Endodermal cell (in vitro differentiated cells): ENCODE measurements at regions not wholly inside any gene's neighbourhood (a gene's known extent, or its start where the extent isn't known, plus 50 kb on each side); places are given as distances from the start of the nearest gene placed in this dataset.

ENCODE experiments used
- DNase-seq: peaks from one replicate; pipeline ENCODE4 v3.0.0-alpha.2; 2017
- H3K27ac ChIP-seq: 2 replicates; pipeline ENCODE4 v1.5.1; 2013; ENCODE audit warnings: mild to moderate bottlenecking, low read depth, low read length, moderate library complexity
- H3K27me3 ChIP-seq: 2 replicates; pipeline ENCODE4 v1.6.1; 2013; ENCODE audit warnings: mild to moderate bottlenecking, low read length, moderate library complexity; ENCODE audit not compliant: insufficient read depth, control insufficient read depth, poor library complexity, severe bottlenecking
- H3K36me3 ChIP-seq: 2 replicates; pipeline ENCODE4 v1.7.0; 2013; ENCODE audit warnings: mild to moderate bottlenecking, low read length, moderate library complexity; ENCODE audit not compliant: control insufficient read depth, insufficient read depth
- H3K4me1 ChIP-seq: one replicate; pipeline ENCODE4 v1.7.0; 2013; ENCODE audit warnings: low read length; ENCODE audit not compliant: control insufficient read depth, insufficient read depth
- H3K4me3 ChIP-seq: 2 replicates; pipeline ENCODE4 v1.5.1; 2013; ENCODE audit warnings: mild to moderate bottlenecking, low read length, moderate library complexity
- H3K9ac ChIP-seq: 2 replicates; pipeline ENCODE4 v1.6.1; 2013; ENCODE audit warnings: mild to moderate bottlenecking, low read length, moderate library complexity; ENCODE audit not compliant: poor library complexity, severe bottlenecking; ENCODE audit errors: extremely low read depth
- H3K9me3 ChIP-seq: 2 replicates; pipeline ENCODE4 v1.6.1; 2013; ENCODE audit warnings: mild to moderate bottlenecking, low read length, moderate library complexity; ENCODE audit not compliant: control insufficient read depth
- H3K27ac Mint-ChIP-seq: 2 replicates; pipeline ENCODE4 v1.8.0; 2020; ENCODE audit warnings: mixed read lengths
- H3K27me3 Mint-ChIP-seq: 2 replicates; pipeline ENCODE4 v1.8.0; 2021; ENCODE audit warnings: mild to moderate bottlenecking, mixed read lengths; ENCODE audit not compliant: insufficient read depth
- H3K36me3 Mint-ChIP-seq: 2 replicates; pipeline ENCODE4 v1.8.0; 2020; ENCODE audit warnings: low read depth, mixed read lengths
- H3K4me1 Mint-ChIP-seq: 2 replicates; pipeline ENCODE4 v1.8.0; 2020; ENCODE audit warnings: mixed read lengths
- H3K4me3 Mint-ChIP-seq: 2 replicates; pipeline ENCODE4 v1.8.0; 2020; ENCODE audit warnings: mild to moderate bottlenecking, moderate library complexity, mixed read lengths
- H3K9me3 Mint-ChIP-seq: 2 replicates; pipeline ENCODE4 v1.8.0; 2020; ENCODE audit warnings: mild to moderate bottlenecking, mixed read lengths
- CTCF ChIP-seq: fragments of 200-600 bp; sonication (generic); conservative IDR thresholded peaks from 2 replicates; pipeline ENCODE4 v1.5.0; 2021; ENCODE audit warnings: antibody characterized with exemption, mild to moderate bottlenecking
- WGBS, 2 experiments: methylation state at CpG; one replicate each; pipeline versions ENCODE4 v1.1.5 to v1.1.7; 2013; ENCODE audit warnings: missing lambda C conversion rate in 2 of 2, mixed read lengths in 1 of 2; ENCODE audit not compliant: insufficient coverage in 1 of 2, insufficient read length in 1 of 2; 5-methylcytosine and 5-hydroxymethylcytosine counted together

- Histone ChIP-seq H3K9ac (no peak overlapping the region), H3K27ac (no peak overlapping the region), H3K9me3 (no peaks in the 10 kb centered on the region), H3K4me3 (no peak overlapping the region), H3K27me3 (no peaks in the 10 kb centered on the region), H3K36me3 (no peaks in the 10 kb centered on the region), H3K4me1 (no peaks in the 10 kb centered on the region)
- no peak for DNase-seq
- Mint-ChIP-seq H3K27ac (no peak overlapping the region), H3K9me3 (no peaks in the 10 kb centered on the region), H3K36me3 (no peaks in the 10 kb centered on the region), H3K27me3 (peaks cover 4% of the 10 kb centered on the region), H3K4me1 (no peaks in the 10 kb centered on the region), H3K4me3 (no peak overlapping the region)
- no peak for TF ChIP-seq CTCF
- 91 to 100% methylated on average over 1 to 3 of the region's 3 CpGs for WGBS, 2 experiments
Measured at GRCh38 chr15:29638011-29638410, 184.3 kb downstream of the TJP1 start.

GRCh38 chr15:29637555-29637954, 184.7 kb downstream of the TJP1 start:
- Mint-ChIP-seq H3K27me3 (peaks cover 4% of the 10 kb centered on the region), H3K27ac (no peak overlapping the region), H3K4me1 (no peaks in the 10 kb centered on the region), H3K36me3 (no peaks in the 10 kb centered on the region), H3K4me3 (no peak overlapping the region), H3K9me3 (no peaks in the 10 kb centered on the region)
- Histone ChIP-seq H3K9me3 (no peaks in the 10 kb centered on the region), H3K36me3 (no peaks in the 10 kb centered on the region), H3K9ac (no peak overlapping the region), H3K27me3 (no peaks in the 10 kb centered on the region), H3K4me1 (no peaks in the 10 kb centered on the region), H3K27ac (no peak overlapping the region), H3K4me3 (no peak overlapping the region)
- no peak for TF ChIP-seq CTCF
- no peak for DNase-seq
- 98 to 99% methylated on average over 7 of the region's 7 CpGs for WGBS, 2 experiments

GRCh38 chr15:29636921-29637320, 185.3 kb downstream of the TJP1 start:
- Mint-ChIP-seq H3K27me3 (peaks cover 4% of the 10 kb centered on the region), H3K4me1 (no peaks in the 10 kb centered on the region), H3K27ac (no peak overlapping the region), H3K4me3 (no peak overlapping the region), H3K9me3 (no peaks in the 10 kb centered on the region), H3K36me3 (no peaks in the 10 kb centered on the region)
- no peak overlapping the region for H3K9ac ChIP-seq
- H3K27me3 ChIP-seq = no peaks in the 10 kb centered on the region
- no peak for TF ChIP-seq CTCF
- no peak overlapping the region for H3K4me3 ChIP-seq
- no peaks in the 10 kb centered on the region for H3K9me3 ChIP-seq
- no peak overlapping the region for H3K27ac ChIP-seq
- H3K36me3 ChIP-seq = no peaks in the 10 kb centered on the region
- no peaks in the 10 kb centered on the region for H3K4me1 ChIP-seq
- DNase-seq = no peak
